ENCODE measurements at regions not wholly inside any gene's neighbourhood (a gene's known extent, or its start where the extent isn't known, plus 50 kb on each side); places are given as distances from the start of the nearest gene placed in this dataset.

DNA sequence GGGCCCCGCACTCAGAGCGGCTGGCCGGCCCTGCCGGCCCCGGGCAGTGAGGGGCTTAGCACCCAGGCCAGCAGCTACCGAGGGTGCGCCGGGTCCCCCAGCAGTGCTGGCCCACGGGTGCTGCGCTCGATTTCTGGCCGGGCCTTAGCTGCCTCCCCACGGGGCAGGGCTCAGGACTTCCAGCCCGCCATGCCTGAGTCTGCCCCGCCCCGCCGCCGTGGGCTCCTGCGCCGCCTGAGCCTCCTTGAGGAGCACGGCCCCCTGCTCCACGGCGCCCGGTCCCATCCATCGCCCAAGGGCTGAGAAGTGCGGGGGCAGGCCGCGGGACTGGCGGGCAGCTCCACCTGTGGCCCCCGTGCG, 67.9 kb upstream of the AMZ2 start:
- TF ChIP-seq POLR2A (IDR thresholded peaks at IDR 0.05), result no peak
- TF ChIP-seq, protein P1, sequence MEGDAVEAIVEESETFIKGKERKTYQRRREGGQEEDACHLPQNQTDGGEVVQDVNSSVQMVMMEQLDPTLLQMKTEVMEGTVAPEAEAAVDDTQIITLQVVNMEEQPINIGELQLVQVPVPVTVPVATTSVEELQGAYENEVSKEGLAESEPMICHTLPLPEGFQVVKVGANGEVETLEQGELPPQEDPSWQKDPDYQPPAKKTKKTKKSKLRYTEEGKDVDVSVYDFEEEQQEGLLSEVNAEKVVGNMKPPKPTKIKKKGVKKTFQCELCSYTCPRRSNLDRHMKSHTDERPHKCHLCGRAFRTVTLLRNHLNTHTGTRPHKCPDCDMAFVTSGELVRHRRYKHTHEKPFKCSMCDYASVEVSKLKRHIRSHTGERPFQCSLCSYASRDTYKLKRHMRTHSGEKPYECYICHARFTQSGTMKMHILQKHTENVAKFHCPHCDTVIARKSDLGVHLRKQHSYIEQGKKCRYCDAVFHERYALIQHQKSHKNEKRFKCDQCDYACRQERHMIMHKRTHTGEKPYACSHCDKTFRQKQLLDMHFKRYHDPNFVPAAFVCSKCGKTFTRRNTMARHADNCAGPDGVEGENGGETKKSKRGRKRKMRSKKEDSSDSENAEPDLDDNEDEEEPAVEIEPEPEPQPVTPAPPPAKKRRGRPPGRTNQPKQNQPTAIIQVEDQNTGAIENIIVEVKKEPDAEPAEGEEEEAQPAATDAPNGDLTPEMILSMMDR (IDR thresholded peaks at IDR 0.05), result no peak
